WTC11 (cell line): ENCODE measurements at regions not wholly inside any gene's neighbourhood (a gene's known extent, or its start where the extent isn't known, plus 50 kb on each side); places are given as distances from the start of the nearest gene placed in this dataset.

ENCODE experiments used
- ATAC-seq: fragments of 200-7000 bp; cut with Tn5 transposase; 2 replicates; pipeline ENCODE4 v1.10.0; 2021; ENCODE audit warnings: mild to moderate bottlenecking, moderate library complexity
- CTCF ChIA-PET: fragments of 300-600 bp; sonication (Branson Sonifier 250); formaldehyde crosslinking; loops from one replicate; lab custom pipeline; 2021; ENCODE audit warnings: antibody characterized with exemption; lab: Charles Lee
- POLR2A ChIA-PET: fragments of 350-600 bp; sonication (Branson Sonifier 250); formaldehyde crosslinking; loops from one replicate; lab custom pipeline; 2021; ENCODE audit warnings: antibody characterized with exemption; lab: Charles Lee
- DNase-seq: peaks from one replicate; pipeline ENCODE4 v3.0.0; 2021; ENCODE audit warnings: low spot score
- H3K27ac Mint-ChIP-seq: 2 replicates; pipeline ENCODE4 v1.8.0; 2021; ENCODE audit warnings: mixed read lengths
- H3K27me3 Mint-ChIP-seq: 2 replicates; pipeline ENCODE4 v1.8.0; 2021; ENCODE audit warnings: low read depth, mild to moderate bottlenecking, moderate library complexity, mixed read lengths
- H3K36me3 Mint-ChIP-seq: 2 replicates; pipeline ENCODE4 v1.8.0; 2021; ENCODE audit warnings: mixed read lengths
- H3K4me1 Mint-ChIP-seq: 2 replicates; pipeline ENCODE4 v1.8.0; 2022; ENCODE audit warnings: mixed read lengths
- H3K4me3 Mint-ChIP-seq: 2 replicates; pipeline ENCODE4 v1.8.0; 2021; ENCODE audit warnings: mild to moderate bottlenecking, moderate library complexity, mixed read lengths
- H3K9me3 Mint-ChIP-seq: 2 replicates; pipeline ENCODE4 v1.8.0; 2021; ENCODE audit warnings: mixed read lengths
- CBFB ChIP-seq: sonication (generic); formaldehyde crosslinking; IDR thresholded peaks from 2 replicates; pipeline ENCODE4 v1.8.1; 2022; ENCODE audit warnings: mild to moderate bottlenecking, low read depth, missing genetic modification reagents
- CREB1 ChIP-seq: sonication (generic); formaldehyde crosslinking; IDR thresholded peaks from 2 replicates; pipeline ENCODE4 v1.8.0; 2023; ENCODE audit warnings: mild to moderate bottlenecking, missing genetic modification reagents
- ESRRA ChIP-seq: sonication (generic); formaldehyde crosslinking; IDR thresholded peaks from 2 replicates; pipeline ENCODE4 v1.8.1; 2022; ENCODE audit warnings: mild to moderate bottlenecking, missing genetic modification reagents, borderline replicate concordance
- FOXP4 ChIP-seq: sonication (generic); formaldehyde crosslinking; IDR thresholded peaks from 2 replicates; pipeline ENCODE4 v1.8.0; 2022; ENCODE audit warnings: mild to moderate bottlenecking, missing genetic modification reagents
- HMGA2 ChIP-seq: fragments of 250-450 bp; sonication (Bioruptor Pico); IDR thresholded peaks from 2 replicates; pipeline ENCODE4 v1.4.0; 2021; ENCODE audit warnings: mild to moderate bottlenecking, moderate library complexity
- JUN ChIP-seq: sonication (generic); formaldehyde crosslinking; IDR thresholded peaks from 2 replicates; pipeline ENCODE4 v1.8.0; 2023; ENCODE audit warnings: mild to moderate bottlenecking, missing genetic modification reagents
- MLX ChIP-seq: sonication (generic); formaldehyde crosslinking; IDR thresholded peaks from 2 replicates; pipeline ENCODE4 v1.8.1; 2023; ENCODE audit warnings: mild to moderate bottlenecking, missing genetic modification reagents, moderate library complexity
- NFATC4 ChIP-seq: fragments of 250-450 bp; sonication (Bioruptor Pico); IDR thresholded peaks from 2 replicates; pipeline ENCODE4 v1.9.0; 2021; ENCODE audit warnings: mild to moderate bottlenecking
- NR1H2 ChIP-seq: sonication (generic); formaldehyde crosslinking; IDR thresholded peaks from 2 replicates; pipeline ENCODE4 v1.9.0; 2021; ENCODE audit warnings: mild to moderate bottlenecking, moderate library complexity, missing genetic modification reagents
- PREB ChIP-seq: sonication (generic); formaldehyde crosslinking; IDR thresholded peaks from 2 replicates; pipeline ENCODE4 v1.8.1; 2022; ENCODE audit warnings: mild to moderate bottlenecking, missing genetic modification reagents, moderate library complexity, borderline replicate concordance
- RELA ChIP-seq: sonication (generic); formaldehyde crosslinking; IDR thresholded peaks from 2 replicates; pipeline ENCODE4 v1.8.1; 2022; ENCODE audit warnings: missing genetic modification reagents, mild to moderate bottlenecking, borderline replicate concordance
- ZBTB21 ChIP-seq: sonication (generic); formaldehyde crosslinking; IDR thresholded peaks from 2 replicates; pipeline ENCODE4 v1.8.1; 2023; ENCODE audit warnings: mild to moderate bottlenecking, missing genetic modification reagents, borderline replicate concordance
- ZNF219 ChIP-seq: sonication (generic); formaldehyde crosslinking; IDR thresholded peaks from 2 replicates; pipeline ENCODE4 v1.8.0; 2023; ENCODE audit warnings: missing genetic modification reagents, mild to moderate bottlenecking, borderline replicate concordance

GRCh38 chr3:106640353-106640752 lies 736.9 kb upstream of the CCDC54 start:
- ChIA-PET POLR2A (no interaction called here), CTCF (no interaction called here)
- H3K4me1 Mint-ChIP-seq = no peaks in the 10 kb centered on the region
- ATAC-seq (no peak), DNase-seq (no peak)
- peaks cover 25% of the 10 kb centered on the region for H3K36me3 Mint-ChIP-seq
- no peak for TF ChIP-seq JUN (CRISPR knock-in tag)
- TF ChIP-seq ZNF219 (CRISPR knock-in tag) = no peak
- TF ChIP-seq HMGA2 (CRISPR knock-in tag) = no peak
- no peak for TF ChIP-seq ZBTB21 (CRISPR knock-in tag)
- no peak for TF ChIP-seq PREB (CRISPR knock-in tag)
- no peak overlapping the region for H3K4me3 Mint-ChIP-seq
- H3K9me3 Mint-ChIP-seq = peaks cover 22% of the 10 kb centered on the region
- no peaks in the 10 kb centered on the region for H3K27me3 Mint-ChIP-seq
- no peak overlapping the region for H3K27ac Mint-ChIP-seq

- ChIA-PET POLR2A (no interaction called here), CTCF (no interaction called here)
- H3K9me3 Mint-ChIP-seq = peaks cover 28% of the 10 kb centered on the region
- TF ChIP-seq NFATC4 (CRISPR knock-in tag) = no peak
- no peaks in the 10 kb centered on the region for H3K27me3 Mint-ChIP-seq
- ATAC-seq = no peak
- H3K4me1 Mint-ChIP-seq = no peaks in the 10 kb centered on the region
- DNase-seq = no peak
- no peak overlapping the region for H3K27ac Mint-ChIP-seq
- peaks cover 26% of the 10 kb centered on the region for H3K36me3 Mint-ChIP-seq
- no peak overlapping the region for H3K4me3 Mint-ChIP-seq
Observed at GRCh38 chr3:106642161-106642560, 735.1 kb upstream of the CCDC54 start.

DNA sequence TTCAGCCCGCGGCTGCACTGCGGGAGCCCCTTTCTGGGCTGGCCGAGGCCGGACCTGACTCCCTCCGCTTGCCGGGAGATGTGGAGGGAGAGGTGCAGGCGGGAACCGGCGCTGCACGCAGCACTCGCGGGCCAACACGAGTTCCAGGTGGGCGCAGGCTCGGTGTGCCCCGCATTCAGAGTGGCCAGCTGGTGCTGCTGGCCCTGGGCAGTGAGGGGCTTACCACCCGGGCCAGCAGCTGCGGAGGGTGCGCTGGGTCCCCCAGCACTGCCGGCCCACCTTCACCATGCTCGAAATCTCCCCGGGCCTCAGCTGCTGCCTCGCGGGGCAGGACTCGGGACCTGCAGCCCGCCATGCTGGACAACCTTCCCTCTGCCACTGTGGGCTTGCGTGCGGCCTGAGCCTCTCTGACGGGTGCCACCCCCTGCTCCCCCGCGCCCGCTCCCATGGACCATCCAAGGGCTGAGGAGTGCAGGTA lies 733.5 kb upstream of the CCDC54 start:
- ChIA-PET POLR2A (no interaction called here), CTCF (no interaction called here)
- peaks cover 28% of the 10 kb centered on the region for H3K9me3 Mint-ChIP-seq
- ATAC-seq (no peak), DNase-seq (no peak)
- no peaks in the 10 kb centered on the region for H3K4me1 Mint-ChIP-seq
- no peaks in the 10 kb centered on the region for H3K27me3 Mint-ChIP-seq
- no peak overlapping the region for H3K27ac Mint-ChIP-seq
- peaks cover 26% of the 10 kb centered on the region for H3K36me3 Mint-ChIP-seq
- TF ChIP-seq CREB1 (CRISPR knock-in tag) = no peak
- TF ChIP-seq RELA = 0 out of 2 replicates have a peak, but pooled peaks have one; percentile 23
- TF ChIP-seq PREB (CRISPR knock-in tag) = no peak
- TF ChIP-seq, all 79 proteins: peak for 1
- H3K4me3 Mint-ChIP-seq = no peak overlapping the region

DNA sequence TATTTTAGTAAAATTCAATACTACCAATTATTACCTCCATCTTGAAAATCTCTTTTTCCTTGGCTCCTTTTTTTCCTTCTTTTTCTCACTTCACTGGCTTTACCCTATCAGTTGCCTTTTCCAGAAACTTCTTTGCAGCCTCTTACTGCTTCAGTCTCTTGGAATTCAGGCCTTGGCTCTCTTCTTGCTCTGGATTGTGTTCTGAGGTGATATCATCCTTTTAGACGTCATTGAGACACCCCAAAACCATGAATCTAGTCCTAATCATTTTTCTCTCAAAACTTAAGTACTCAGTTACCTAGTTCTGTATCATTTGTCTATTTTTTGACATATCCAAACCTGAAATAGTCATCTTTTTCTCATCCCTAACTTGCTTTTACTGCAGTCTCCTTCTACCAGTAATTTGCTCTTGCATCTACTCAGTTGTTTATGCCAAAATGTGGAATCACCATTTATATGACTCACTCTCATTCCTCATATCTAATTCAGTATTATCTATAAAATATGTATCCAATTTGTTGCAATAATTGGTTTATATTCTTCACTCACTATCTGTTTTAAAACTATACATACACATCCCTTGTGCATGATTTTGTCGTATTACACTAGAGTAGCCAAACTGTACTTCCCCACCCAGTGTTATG lies 703.2 kb upstream of the CCDC54 start:
- ATAC-seq = no peak
- DNase-seq = no peak
- Mint-ChIP-seq H3K27me3 (no peaks in the 10 kb centered on the region), H3K36me3 (no peaks in the 10 kb centered on the region), H3K4me1 (no peaks in the 10 kb centered on the region), H3K9me3 (peaks cover 3% of the 10 kb centered on the region; the same call in 1 of the 2 replicates), H3K4me3 (no peak overlapping the region), H3K27ac (no peak overlapping the region)
- TF ChIP-seq NR1H2 (no peak), ESRRA (CRISPR knock-in tag) (no peak), PREB (CRISPR knock-in tag) (no peak), CBFB (CRISPR knock-in tag) (no peak), FOXP4 (CRISPR knock-in tag) (no peak), MLX (CRISPR knock-in tag) (no peak)
- POLR2A ChIA-PET = no interaction called here
- CTCF ChIA-PET = no interaction called here
